GM18502 (cell line): ENCODE measurements at regions not wholly inside any gene's neighbourhood (a gene's known extent, or its start where the extent isn't known, plus 50 kb on each side); places are given as distances from the start of the nearest gene placed in this dataset.
"Not testable (repeated sequence)": the region's sequence is repeated elsewhere in the genome, so short reads cannot be mapped to it uniquely, and the experiment has no call there.

Source experiments
- ATAC-seq: cut with Tn5 transposase; IDR thresholded peaks from one replicate; pipeline ENCODE4 v1.9.1; 2021; ENCODE audit warnings: mild to moderate bottlenecking; ENCODE audit not compliant: unreplicated experiment, poor library complexity

DNA sequence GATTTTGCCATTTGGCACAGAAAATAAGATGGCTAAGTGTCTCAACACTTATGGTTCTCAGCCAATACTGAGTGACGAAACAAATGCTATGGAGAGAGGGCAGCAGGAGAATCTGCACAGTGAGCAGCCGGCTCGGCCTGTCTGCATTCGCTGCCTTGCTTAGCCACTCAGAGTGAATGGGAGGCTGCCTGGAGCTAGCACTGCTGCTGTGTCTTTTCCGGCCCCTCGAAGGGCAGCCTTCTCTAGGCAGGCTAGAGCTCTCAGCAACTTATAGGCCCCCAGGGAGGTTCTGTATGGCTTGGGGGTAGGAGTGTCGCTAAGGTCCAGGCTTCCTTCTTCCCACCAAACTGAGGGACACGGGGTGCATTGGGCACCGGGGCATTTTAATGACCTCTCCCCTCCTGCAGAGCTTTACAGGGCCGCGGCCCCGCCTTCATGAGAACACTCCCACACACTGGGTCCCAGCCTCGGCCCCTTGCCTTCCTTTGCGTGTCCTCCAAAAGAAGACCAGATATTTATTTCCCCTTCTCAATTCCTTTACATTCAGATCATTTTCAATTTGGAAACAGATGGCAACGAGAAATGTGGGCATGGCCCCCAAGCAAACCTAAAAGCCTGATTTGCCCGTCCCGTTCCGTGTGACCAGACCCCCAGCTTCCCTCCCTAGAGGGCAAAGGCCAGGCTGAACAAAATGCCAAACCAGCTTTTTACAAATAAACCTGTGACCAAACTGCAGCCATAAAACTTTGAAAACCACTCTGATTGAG lies 670.9 kb downstream of the TOX3 start:
- no peak for ATAC-seq

DNA sequence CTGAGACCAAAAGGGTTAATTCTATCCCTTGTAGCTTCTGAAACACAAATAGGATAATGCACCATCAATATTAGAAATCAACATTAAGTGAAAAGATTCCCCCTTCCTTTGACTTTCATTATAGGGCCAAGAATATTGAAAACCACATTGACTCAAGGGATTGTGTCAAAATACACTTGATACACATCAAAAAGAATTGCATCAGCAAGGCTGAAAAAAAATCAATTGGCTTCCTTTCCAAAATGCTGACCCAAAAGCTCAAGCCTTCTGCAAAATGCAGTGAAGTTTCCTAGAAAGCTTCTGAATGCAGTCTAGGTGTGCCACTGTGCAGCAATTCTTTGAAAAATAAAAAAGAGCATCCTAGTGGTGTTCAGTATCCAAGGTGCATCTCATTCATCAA lies 674.4 kb downstream of the TOX3 start:
- ATAC-seq, result no peak

DNA sequence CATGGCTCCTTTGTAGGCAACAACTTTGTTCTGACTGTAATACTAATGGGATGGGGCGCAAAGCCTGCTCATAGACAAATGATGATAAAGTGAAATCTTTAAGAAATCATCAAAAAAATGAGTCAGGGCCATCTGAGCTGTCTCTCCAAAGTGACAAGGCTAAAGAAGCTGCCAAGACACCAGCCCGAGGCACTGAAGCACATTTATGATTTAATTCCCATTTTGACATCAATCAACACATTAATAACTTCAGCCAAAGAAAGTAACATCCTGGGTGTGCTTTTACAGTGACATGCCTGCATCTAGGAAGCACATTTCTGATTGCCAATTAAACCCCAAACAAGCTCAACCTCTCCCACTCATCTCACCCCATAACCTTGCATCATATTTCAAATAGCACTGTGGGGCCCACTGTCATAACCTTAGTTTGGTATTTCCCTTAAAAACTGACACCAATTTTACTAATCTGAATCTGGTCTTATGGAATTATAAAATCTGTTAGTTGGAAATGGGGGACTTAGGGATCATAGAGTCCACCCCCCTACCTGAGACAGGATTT lies 676.6 kb downstream of the TOX3 start:
- no peak for ATAC-seq

DNA sequence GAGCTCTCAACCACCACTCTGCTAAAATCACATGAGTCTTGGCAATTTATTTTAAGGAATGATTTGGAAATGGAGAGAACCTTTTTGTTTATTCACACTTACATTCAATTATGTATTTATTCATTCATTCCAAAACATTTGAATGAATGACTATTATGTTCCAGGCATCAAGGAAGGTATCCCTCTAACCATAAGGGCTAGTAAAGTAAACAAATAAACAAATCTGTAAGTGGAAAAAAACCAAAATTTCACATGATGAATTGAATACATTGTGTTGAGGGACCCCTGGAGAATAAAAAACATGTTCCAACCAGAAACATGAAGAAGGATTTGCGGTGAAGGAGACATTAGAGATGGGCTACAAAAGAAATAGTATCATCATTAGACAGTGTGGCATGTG lies 677.8 kb downstream of the TOX3 start:
- ATAC-seq, result no peak

DNA sequence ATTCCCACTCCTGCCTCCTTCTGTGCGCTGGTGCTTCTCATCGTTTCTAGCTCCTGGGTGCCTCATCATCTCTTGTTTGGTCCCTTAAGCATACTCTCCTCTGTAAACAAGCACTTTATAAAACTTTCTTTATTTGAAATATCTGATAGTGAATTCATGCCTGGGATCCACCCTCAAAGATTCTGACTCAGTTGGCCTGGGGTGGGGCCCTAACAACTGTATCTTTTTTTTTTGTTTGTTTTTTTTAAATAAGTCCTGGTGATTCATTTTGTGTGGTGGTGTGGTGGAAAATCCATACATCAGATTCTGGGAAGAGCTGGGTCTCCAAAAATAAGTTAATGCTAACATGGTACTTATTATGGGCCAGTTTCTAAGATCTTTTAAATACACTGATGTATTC lies 678.3 kb downstream of the TOX3 start:
- ATAC-seq, result no peak

DNA sequence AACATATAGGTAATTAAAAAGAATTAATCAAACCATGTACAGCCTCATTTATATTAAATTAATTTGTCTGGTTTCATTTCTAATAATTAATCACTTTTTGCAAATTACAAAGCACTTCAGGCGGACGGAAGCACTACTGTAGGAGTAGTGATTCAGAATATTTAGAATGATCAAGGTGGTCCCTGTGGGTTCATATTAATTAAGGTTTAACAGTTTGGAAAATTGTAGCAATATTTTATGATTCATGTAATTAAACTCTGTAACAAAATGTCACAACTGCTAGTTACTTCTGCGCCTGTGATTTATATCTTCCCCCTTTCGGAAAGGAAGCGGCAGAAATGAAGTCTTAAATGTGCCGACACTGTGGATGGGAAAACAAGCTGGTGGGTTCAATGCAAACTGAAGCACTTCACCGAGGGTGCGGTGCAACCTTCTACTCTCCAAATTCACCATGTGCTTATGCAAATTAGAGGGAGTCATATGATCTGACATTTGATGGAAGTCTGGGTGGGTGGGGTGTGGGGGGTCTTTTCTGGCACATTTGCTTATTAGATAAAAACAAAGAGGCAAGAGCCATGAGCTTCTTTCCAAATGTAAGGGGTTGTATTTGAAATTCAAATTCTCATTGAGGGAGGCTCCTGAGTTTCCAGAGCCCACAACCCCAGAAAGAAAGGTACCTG lies 679.4 kb downstream of the TOX3 start:
- ATAC-seq, result no peak

DNA sequence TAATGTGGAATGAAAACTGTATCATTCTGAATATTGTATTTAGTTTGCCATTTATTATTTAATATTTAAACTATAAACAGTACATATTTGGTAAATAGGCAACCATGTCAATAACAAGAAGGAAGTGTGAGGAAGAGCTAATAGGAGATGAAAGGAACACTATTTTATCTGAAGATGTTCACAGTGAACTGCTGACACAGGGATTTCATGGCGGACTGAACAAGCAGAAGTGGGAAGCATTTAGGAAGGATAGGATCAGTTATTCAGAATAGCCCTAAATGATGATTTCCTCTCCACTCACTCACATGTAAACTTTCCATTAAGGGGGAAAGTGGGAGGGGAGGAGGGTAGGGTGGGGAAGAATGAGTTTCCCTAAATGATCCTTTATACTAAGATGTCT lies 682.4 kb downstream of the TOX3 start:
- no peak for ATAC-seq

DNA sequence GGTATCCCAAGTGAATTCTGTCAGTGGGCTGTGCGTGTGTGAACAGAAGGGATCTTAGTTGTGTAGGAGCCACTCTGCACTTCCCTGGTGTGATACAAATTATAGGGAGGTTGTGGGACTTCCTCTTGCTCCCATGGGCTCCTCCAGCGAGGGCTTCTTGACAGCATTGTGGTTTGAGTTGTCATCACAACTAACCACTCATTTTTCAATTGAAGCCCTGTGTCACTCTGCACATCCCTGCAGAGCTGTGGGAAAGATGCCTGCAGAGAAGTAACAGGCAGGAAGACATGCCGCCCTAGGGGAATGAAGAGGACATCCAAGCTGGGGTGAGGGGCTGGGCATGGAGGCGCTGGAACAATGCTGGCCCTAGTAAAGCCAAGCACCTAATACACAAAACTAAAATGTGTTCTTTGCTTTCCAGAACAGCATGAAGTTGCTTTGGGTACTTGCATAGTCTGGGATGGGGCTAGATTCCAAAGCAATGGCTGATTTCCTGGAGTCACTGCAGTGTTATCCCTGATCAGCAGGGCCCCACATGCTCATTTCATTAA lies 692.5 kb downstream of the TOX3 start:
- ATAC-seq, result no peak

DNA sequence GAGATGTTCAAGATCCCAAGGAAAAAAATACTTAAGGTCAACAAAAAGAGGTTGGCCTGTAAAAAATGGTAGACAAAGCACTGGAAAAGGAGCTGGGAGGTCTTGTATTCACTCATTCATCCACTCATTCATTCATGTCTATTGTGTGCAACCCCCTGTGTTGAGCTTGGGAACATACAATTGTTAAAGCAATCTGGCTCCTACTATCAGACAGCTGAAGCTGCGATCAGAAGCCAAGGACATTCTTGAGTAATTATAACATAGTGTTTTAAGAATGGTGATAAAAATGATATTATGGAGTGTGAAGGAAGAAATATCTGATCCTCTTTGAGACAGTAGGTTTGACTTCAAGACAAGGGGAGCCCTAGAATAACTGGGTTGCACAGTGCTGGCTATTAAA lies 693.4 kb downstream of the TOX3 start:
- no peak for ATAC-seq

DNA sequence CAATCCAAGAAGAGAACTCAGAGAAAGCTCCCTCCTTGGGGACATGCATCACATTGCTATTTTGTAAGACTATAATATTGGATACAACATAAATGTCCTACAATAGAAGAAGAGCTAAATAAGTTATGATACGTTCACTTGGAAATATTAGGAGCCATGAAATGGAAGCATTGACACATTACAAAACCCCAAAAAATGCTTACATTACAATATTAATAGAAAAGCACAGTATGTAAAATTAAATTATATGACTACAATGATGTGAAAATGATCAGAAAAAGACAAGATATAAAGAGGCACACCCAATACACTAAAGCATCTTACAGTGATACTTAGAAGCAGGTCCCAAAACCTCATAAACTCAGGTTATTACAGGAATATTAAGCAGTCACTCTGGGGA lies 694.1 kb downstream of the TOX3 start:
- ATAC-seq, result no peak

DNA sequence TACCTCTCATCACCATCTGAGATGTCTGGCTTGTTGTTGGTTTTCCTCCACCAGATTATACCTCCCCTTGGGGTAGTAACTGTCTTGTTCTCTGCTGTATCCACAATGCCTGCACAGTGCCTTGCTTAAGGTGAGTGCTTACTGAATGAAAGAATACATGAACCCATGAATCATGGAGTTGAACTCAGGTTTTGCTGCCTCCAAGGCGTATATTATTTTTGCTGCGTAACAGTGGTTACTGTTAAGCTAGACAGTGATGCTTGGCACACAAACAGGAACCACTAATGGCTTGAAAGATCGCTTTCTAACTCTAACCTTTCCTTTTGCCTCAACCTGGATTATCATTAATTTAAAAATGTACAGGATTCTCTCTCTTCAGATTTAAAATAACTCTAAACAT lies 695.8 kb downstream of the TOX3 start:
- no peak for ATAC-seq

DNA sequence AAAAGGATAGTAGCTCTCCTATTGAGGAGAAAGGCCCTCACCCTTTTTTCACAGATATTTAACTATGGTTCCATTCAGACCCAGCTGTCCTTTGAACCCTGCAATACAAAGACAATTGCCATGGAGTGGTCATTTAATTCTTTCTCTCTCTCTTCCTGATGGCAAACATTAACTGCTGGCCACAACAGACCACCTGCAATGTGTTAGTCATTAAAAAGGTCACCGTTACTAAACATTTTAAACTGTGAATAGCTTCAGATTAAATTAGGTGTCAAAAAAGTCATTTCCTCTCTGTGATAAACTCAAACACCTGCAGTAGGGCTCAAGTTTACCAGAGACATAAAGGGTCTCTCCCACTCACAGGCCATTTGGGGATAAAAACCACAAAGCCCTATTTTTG lies 697.2 kb downstream of the TOX3 start:
- ATAC-seq, result no peak

DNA sequence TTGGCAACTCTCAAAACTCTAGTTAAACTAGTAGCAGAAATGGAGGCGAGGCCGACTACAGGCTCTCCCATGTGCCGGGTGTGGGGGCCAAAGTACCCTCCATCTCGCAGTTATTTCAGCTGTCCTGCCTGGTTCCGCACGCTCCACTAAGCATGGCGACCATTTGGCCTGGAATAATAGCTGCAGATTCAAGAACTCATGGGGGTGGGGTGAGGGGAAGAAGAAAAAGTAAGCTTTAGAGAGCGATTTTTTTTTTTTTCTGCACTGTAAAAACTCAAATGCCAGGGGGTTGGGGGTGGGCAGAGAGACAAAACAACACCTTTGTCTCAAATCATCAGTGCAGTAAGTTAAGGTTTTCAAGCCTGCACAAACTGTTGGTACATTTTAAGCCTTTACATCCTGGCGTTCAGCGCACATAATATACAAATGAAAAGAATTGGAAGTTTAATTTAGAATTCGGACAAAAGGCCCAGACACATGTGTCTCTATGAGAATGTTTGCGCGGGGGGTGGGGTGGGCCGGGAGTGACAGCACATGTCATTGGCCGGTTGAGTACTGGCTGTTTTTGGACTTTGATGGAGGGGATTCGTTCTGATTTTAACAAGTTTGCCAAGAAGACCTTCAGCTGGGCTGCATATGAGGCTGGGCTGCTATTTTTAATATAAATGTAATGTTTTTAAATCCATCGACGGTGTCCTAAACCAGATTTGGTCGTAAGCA lies 694.7 kb upstream of the SALL1 start:
- ATAC-seq, result no peak

DNA sequence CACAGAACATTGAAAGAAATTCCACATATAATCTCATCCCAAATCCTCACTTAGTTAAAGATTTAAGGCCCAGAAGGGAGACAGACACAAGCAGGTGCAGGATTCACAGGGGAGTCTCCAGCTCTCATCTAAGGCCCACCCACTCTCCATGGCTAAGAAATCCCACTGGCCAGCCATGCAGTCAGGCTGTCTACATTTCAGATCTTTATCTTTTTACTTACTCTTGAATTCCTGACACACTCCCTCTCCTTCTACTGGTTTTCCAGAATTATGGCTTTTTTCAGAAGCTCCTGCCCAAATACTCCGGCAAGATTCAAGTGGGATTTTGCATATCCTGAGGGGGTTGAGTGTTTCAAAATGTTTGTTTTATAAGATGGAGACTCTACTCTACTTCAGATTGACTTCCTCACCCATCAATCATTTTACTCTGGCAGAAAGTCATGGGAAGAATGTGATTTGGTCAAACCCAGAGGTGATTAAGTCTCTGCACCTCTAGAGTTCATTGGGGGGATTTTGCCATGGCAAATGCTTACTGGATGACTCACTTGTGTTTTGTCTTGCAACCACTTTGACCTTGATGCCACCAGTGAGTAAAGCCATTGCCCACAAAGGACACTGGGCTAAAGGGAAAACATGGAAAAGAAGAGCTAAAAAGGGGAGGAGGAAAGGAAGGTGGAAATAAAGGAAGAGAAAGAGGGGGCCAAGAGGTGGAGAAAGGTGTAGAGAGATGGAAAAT lies 688.8 kb upstream of the SALL1 start:
- no peak for ATAC-seq

DNA sequence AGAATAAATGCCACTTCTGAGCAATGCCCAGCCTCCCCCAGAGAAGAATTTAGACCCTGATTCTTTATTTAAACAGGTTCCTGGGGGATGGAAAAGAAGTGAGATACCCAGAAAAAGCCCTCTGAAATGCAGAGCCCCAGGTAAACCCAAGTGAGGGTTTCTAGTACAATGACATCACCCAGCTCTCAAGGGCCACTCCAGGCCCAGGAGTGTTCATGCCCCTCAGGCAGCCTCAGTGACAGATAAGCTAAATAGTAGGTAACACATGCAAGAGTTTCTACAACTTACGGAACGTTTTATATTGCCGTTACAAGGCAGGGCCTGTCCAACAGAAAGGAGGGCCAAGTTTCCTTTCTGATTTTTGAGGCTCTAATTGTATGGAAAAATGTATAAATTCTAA lies 683.7 kb upstream of the SALL1 start:
- no peak for ATAC-seq

DNA sequence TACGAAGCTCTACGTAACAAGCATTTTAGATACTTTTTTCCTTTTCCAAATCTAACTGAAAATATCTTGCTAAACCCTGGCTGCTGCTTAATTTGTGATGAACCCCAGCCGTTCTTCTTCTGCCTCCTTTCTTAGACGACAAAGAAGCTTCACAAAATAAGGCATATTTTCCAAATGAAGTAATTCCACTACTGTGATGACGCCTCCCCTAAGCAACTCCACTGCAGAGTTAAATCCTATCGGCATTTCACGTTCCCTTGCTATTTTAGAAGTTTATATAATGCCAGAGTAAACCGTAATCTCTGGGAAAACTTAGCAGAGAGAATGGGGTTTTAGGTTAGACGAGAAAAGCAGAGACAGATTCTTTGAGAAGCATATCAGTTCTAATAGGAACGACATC lies 683.1 kb upstream of the SALL1 start:
- ATAC-seq, result no peak

DNA sequence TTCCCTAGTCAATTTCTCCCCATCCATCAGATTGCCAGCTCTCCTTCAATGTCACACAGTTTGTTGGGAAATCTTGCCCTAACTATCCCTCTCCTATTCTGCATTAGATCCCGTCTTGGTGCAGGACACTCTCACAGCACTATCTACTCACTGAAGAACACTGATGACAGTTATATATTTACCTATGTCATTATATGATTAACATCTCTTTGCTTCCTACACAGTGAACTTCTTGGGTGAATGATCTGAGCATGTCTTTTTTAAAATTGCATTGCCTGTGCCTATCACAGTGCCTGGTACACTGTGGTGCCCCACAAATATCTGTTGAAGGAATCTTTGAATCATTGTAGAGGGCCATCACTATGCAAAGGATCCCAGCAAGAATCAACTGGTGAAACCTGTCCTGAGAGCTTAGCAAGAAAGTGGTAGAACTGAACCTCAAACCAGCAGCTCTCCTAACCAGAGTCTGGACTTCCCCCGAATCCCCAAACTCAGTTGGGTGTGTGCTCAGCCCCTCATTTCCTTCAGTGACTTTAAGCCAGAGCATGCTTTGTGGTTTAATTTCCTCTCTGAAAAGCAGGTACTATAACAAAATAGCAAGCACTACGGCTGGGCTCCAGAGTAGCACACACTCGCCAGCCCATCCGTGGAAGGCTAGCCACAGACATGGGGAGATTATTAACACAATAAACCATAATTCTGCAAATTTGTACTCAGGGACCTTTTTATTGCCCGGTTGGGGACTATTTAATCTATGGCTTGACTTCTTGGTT lies 680.7 kb upstream of the SALL1 start:
- ATAC-seq, result no peak

DNA sequence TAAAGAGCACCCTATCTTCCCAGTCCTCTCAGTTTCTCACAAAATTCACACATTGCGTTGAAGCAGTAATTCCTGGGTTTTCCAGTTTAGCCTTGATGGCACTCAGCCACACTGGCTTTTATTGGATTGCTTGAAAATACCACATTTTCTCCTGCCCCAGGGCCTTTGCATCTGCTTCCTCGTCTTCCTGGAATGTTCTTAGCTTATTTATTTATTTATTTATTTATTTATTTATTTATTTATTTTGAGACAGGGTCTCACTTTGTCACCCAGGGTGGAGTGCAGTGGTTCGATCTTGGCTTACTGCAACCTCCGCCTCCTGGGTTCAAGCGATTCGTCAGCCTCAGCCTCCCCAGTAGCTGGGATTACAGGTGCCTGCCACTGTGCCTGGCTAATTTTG lies 680.0 kb upstream of the SALL1 start:
- ATAC-seq, result not testable (repeated sequence)

DNA sequence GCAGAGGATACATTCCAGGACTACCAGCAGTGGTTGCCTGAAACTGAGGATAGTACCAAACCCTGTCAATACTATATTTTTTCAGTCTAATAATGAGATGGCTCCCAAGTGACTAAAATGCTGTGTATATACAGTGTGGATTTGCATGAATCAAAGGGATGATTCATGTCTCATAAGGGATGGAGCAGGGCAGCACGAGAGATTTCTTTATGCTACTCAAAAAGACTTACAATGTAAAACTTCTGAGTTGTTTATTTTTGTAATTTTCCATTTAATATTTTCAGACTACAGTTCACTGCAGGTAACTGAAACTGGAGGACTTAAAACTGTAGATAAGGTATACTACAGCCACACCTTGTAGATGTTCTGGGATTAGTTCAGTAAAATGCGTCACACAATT lies 674.7 kb upstream of the SALL1 start:
- ATAC-seq, result no peak

DNA sequence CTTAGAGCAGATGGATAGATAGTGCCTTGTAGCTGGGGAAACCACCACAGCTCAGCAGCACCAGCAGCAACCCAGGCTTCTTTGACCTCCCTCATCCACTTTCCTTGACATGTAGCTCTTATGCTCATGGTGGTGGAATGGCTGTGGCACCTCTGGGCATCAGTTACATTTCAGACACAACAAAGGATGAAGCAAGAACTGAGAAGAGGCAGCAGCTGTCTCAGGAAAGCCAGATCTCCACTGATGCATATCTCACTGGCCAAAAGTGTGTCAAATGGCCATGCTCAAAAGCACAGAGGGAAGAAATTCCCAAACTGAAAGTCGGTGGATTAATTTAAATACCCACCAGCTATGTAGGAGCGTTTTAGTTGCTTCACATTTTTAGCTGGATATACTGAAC lies 671.4 kb upstream of the SALL1 start:
- ATAC-seq, result no peak
